ENCODE measurements at regions not wholly inside any gene's neighbourhood (a gene's known extent, or its start where the extent isn't known, plus 50 kb on each side); places are given as distances from the start of the nearest gene placed in this dataset.

- H2AFZ ChIP-seq (ENCODE audit: control insufficient read depth, low read length): no peak overlapping the region
These were observed 54.9 kb upstream of the WLS start for GRCh38 chr1:68287241-68287640.

GRCh38 chr1:68285046-68285445 is 52.7 kb upstream of the WLS start:
- no peak overlapping the region for H3K4me2 ChIP-seq (ENCODE audit: control insufficient read depth, extremely low read depth, insufficient read depth, low read depth, low read length)
- H3K9me3 ChIP-seq (ENCODE audit: control insufficient read depth, low read depth, low read length): no peaks in the 10 kb centered on the region
- no peaks in the 10 kb centered on the region for H3K4me1 ChIP-seq (ENCODE audit: control insufficient read depth, extremely low read depth, insufficient read depth, low read length)
- no peaks in the 10 kb centered on the region for H3K79me2 ChIP-seq (ENCODE audit: control insufficient read depth, insufficient read depth, low read length)
- no peaks in the 10 kb centered on the region for H3K27me3 ChIP-seq (ENCODE audit: control insufficient read depth, extremely low read depth, insufficient read depth, low read length)
- DNase-seq (ENCODE audit: low read depth, low spot score) (no peak), FAIRE-seq (no peak)
- dilution Hi-C loops (cut with MboI; ENCODE audit: extremely low pct_ligation_motif_present, low sequenced_read_pairs): no loop called here
- H3K36me3 ChIP-seq (ENCODE audit: control insufficient read depth in 2 of 2, extremely low read depth in 1 of 2, insufficient read depth in 2 of 2, low read length in 2 of 2): no peaks in the 10 kb centered on the region
- no peaks in the 10 kb centered on the region for H3K9me1 ChIP-seq (ENCODE audit: control insufficient read depth, extremely low read depth, insufficient read depth, low read length)
- no peak overlapping the region for H3K27ac ChIP-seq (ENCODE audit: control insufficient read depth, insufficient read depth, low read length)
- H3K9ac ChIP-seq (ENCODE audit: control insufficient read depth, extremely low read depth, insufficient read depth, low read length): no peak overlapping the region
- H2AFZ ChIP-seq (ENCODE audit: control insufficient read depth, low read length): no peak overlapping the region
- TF ChIP-seq EZH2 (IDR thresholded peaks at IDR 0.05; ENCODE audit: low read length) (no peak), CTCF (optimal IDR thresholded peaks at IDR 0.05 in 1 of 3, IDR thresholded peaks at IDR 0.05 in 1 of 3, conservative IDR thresholded peaks at IDR 0.05 in 1 of 3; ENCODE audit: extremely low read depth in 1 of 3, insufficient read depth in 2 of 3, low read length in 3 of 3) (no peak)
- H4K20me1 ChIP-seq (ENCODE audit: control insufficient read depth, extremely low read depth, insufficient read depth, low read length): no peaks in the 10 kb centered on the region
- no peak overlapping the region for H3K4me3 ChIP-seq (ENCODE audit: control insufficient read depth in 2 of 3, extremely low read depth in 1 of 3, insufficient read depth in 2 of 3, low read depth in 1 of 3, low read length in 3 of 3)

More at GRCh38 chr1:68287241-68287640, 54.9 kb upstream of the WLS start:
- Histone ChIP-seq H3K4me2 (ENCODE audit: control insufficient read depth, extremely low read depth, insufficient read depth, low read depth, low read length) (no peak overlapping the region), H3K9me1 (ENCODE audit: control insufficient read depth, extremely low read depth, insufficient read depth, low read length) (no peaks in the 10 kb centered on the region), H3K4me1 (ENCODE audit: control insufficient read depth, extremely low read depth, insufficient read depth, low read length) (no peaks in the 10 kb centered on the region), H3K9ac (ENCODE audit: control insufficient read depth, extremely low read depth, insufficient read depth, low read length) (no peak overlapping the region), H3K9me3 (ENCODE audit: control insufficient read depth, low read depth, low read length) (no peaks in the 10 kb centered on the region), H4K20me1 (ENCODE audit: control insufficient read depth, extremely low read depth, insufficient read depth, low read length) (no peaks in the 10 kb centered on the region), H3K27me3 (ENCODE audit: control insufficient read depth, extremely low read depth, insufficient read depth, low read length) (no peaks in the 10 kb centered on the region), H3K36me3 (ENCODE audit: control insufficient read depth in 2 of 2, extremely low read depth in 1 of 2, insufficient read depth in 2 of 2, low read length in 2 of 2) (no peaks in the 10 kb centered on the region), H3K4me3 (ENCODE audit: control insufficient read depth in 2 of 3, extremely low read depth in 1 of 3, insufficient read depth in 2 of 3, low read depth in 1 of 3, low read length in 3 of 3) (no peak overlapping the region), H3K79me2 (ENCODE audit: control insufficient read depth, insufficient read depth, low read length) (no peaks in the 10 kb centered on the region), H3K27ac (ENCODE audit: control insufficient read depth, insufficient read depth, low read length) (no peak overlapping the region)
- DNase-seq (ENCODE audit: low read depth, low spot score): no peak
- no peak for FAIRE-seq
- dilution Hi-C loops (cut with MboI; ENCODE audit: extremely low pct_ligation_motif_present, low sequenced_read_pairs): no loop called here
- TF ChIP-seq EZH2 (IDR thresholded peaks at IDR 0.05; ENCODE audit: low read length) (no peak), CTCF (optimal IDR thresholded peaks at IDR 0.05 in 1 of 3, IDR thresholded peaks at IDR 0.05 in 1 of 3, conservative IDR thresholded peaks at IDR 0.05 in 1 of 3; ENCODE audit: extremely low read depth in 1 of 3, insufficient read depth in 2 of 3, low read length in 3 of 3) (no peak)
